GM23338 (cell line): ENCODE measurements at regions not wholly inside any gene's neighbourhood (a gene's known extent, or its start where the extent isn't known, plus 50 kb on each side); places are given as distances from the start of the nearest gene placed in this dataset.
A peak's percentile ranks its signal among the peaks of the same experiment; 100 is the strongest.

Source experiments
- ATAC-seq: fragments of 200-7000 bp; cut with Tn5 transposase; 3 replicates; pipeline ENCODE4 v1.9.1; 2020
- DNase-seq: peaks from one replicate; pipeline ENCODE4 v3.0.0-alpha.2; 2015; ENCODE audit warnings: low spot score
- H2AFZ ChIP-seq: fragments of 200-600 bp; sonication (generic); 2 replicates; pipeline ENCODE4 v1.8.0; 2016; ENCODE audit warnings: antibody characterized with exemption, mild to moderate bottlenecking, moderate library complexity
- H3F3A ChIP-seq: fragments of 200-600 bp; sonication (generic); replicated peaks from 2 replicates; pipeline ENCODE4 v1.8.0; 2017; ENCODE audit warnings: antibody characterized with exemption, mixed run types, low read depth
- H3K27ac ChIP-seq: fragments of 200-600 bp; sonication (generic); 2 replicates; pipeline ENCODE4 v1.6.1; 2016; ENCODE audit warnings: low read depth
- H3K27me3 ChIP-seq: fragments of 200-600 bp; sonication (generic); 2 replicates; pipeline ENCODE4 v1.8.0; 2016; ENCODE audit warnings: mild to moderate bottlenecking, mixed run types, moderate library complexity; ENCODE audit not compliant: insufficient read depth
- H3K36me3 ChIP-seq: fragments of 200-600 bp; sonication (generic); 2 replicates; pipeline ENCODE4 v1.8.0; 2016; ENCODE audit warnings: mild to moderate bottlenecking; ENCODE audit not compliant: insufficient read depth
- H3K4me1 ChIP-seq: fragments of 200-600 bp; sonication (generic); 2 replicates; pipeline ENCODE4 v1.8.0; 2016; ENCODE audit warnings: mild to moderate bottlenecking, moderate library complexity; ENCODE audit not compliant: insufficient read depth
- H3K4me2 ChIP-seq: fragments of 200-600 bp; sonication (generic); 2 replicates; pipeline ENCODE4 v1.7.1; 2017; ENCODE audit warnings: mixed run types
- H3K4me3 ChIP-seq: fragments of 200-600 bp; sonication (generic); 2 replicates; pipeline ENCODE4 v1.6.1; 2016; ENCODE audit warnings: mixed run types
- H3K79me2 ChIP-seq: fragments of 200-600 bp; sonication (generic); replicated peaks from 2 replicates; pipeline ENCODE4 v1.8.0; 2017; ENCODE audit warnings: mild to moderate bottlenecking; ENCODE audit not compliant: insufficient read depth
- H3K9me2 ChIP-seq: fragments of 200-600 bp; sonication (generic); 2 replicates; pipeline ENCODE4 v1.8.0; 2017; ENCODE audit not compliant: insufficient read depth
- H4K20me1 ChIP-seq: fragments of 200-600 bp; sonication (generic); replicated peaks from 2 replicates; pipeline ENCODE4 v1.8.0; 2017; ENCODE audit warnings: mild to moderate bottlenecking; ENCODE audit not compliant: insufficient read depth
- H3K27ac Mint-ChIP-seq: 2 replicates; pipeline ENCODE4 v1.8.0; 2020; ENCODE audit warnings: inconsistent platforms, mild to moderate bottlenecking, moderate library complexity, mixed read lengths
- H3K27me3 Mint-ChIP-seq: 3 replicates; pipeline ENCODE4 v1.8.0; 2022; ENCODE audit warnings: low read depth, mild to moderate bottlenecking, moderate library complexity, mixed read lengths, inconsistent platforms; ENCODE audit not compliant: insufficient read depth, poor library complexity
- H3K36me3 Mint-ChIP-seq: 3 replicates; pipeline ENCODE4 v1.8.0; 2021; ENCODE audit warnings: low read depth, mild to moderate bottlenecking, inconsistent platforms, moderate library complexity, mixed read lengths
- H3K4me1 Mint-ChIP-seq: 3 replicates; pipeline ENCODE4 v1.8.0; 2020; ENCODE audit warnings: mild to moderate bottlenecking, inconsistent platforms, mixed read lengths
- H3K4me3 Mint-ChIP-seq: 3 replicates; pipeline ENCODE4 v1.8.0; 2021; ENCODE audit warnings: moderate library complexity, mild to moderate bottlenecking, inconsistent platforms, mixed read lengths
- H3K9me3 Mint-ChIP-seq: 3 replicates; pipeline ENCODE4 v1.8.0; 2020; ENCODE audit warnings: moderate library complexity, mild to moderate bottlenecking, inconsistent platforms, mixed read lengths
- CREB1 ChIP-seq: fragments of 250-450 bp; sonication (Bioruptor Pico); IDR thresholded peaks from 2 replicates; pipeline ENCODE4 v1.5.0; 2020; ENCODE audit warnings: low read depth, mild to moderate bottlenecking, moderate library complexity
- CTCF ChIP-seq, 2 experiments: fragments of 200-600 bp in 1 of 2; sonication (generic) in 1 of 2; conservative IDR thresholded peaks; 2 replicates each; pipeline versions ENCODE4 v1.5.1 to v1.6.1; 2016 to 2017; ENCODE audit warnings: antibody characterized with exemption in 2 of 2, low read depth in 2 of 2, mild to moderate bottlenecking in 2 of 2, moderate library complexity in 1 of 2
- ETS1 ChIP-seq: IDR thresholded peaks from 2 replicates; pipeline ENCODE4 v1.6.1; 2016; ENCODE audit warnings: antibody characterized with exemption
- EZH2 ChIP-seq: fragments of 200-600 bp; sonication (generic); IDR thresholded peaks from one replicate; pipeline ENCODE4 v1.8.0; 2017; ENCODE audit warnings: antibody characterized with exemption, mild to moderate bottlenecking, low read depth; ENCODE audit not compliant: unreplicated experiment
- EZH2phosphoT487 ChIP-seq: fragments of 200-600 bp; sonication (generic); IDR thresholded peaks from one replicate; pipeline ENCODE4 v1.8.1; 2018; ENCODE audit warnings: antibody characterized with exemption; ENCODE audit not compliant: unreplicated experiment
- NANOG ChIP-seq: IDR thresholded peaks from 2 replicates; pipeline ENCODE4 v1.6.1; 2016; ENCODE audit warnings: antibody characterized with exemption, borderline replicate concordance
- POLR2AphosphoS5 ChIP-seq: IDR thresholded peaks from 2 replicates; pipeline ENCODE4 v1.6.1; 2016; ENCODE audit warnings: antibody characterized with exemption, low read depth
- STAT1 ChIP-seq: IDR thresholded peaks from one replicate; pipeline ENCODE4 v1.6.1; 2016; ENCODE audit warnings: antibody characterized with exemption; ENCODE audit not compliant: unreplicated experiment
- ZNF114 ChIP-seq: fragments of 250-450 bp; sonication (Bioruptor Pico); IDR thresholded peaks from 2 replicates; pipeline ENCODE4 v1.5.0; 2020; ENCODE audit warnings: mild to moderate bottlenecking, moderate library complexity
- ZNF331 ChIP-seq: fragments of 250-450 bp; sonication (Bioruptor Pico); IDR thresholded peaks from 2 replicates; pipeline ENCODE4 v1.5.0; 2020; ENCODE audit warnings: low read depth, mild to moderate bottlenecking, moderate library complexity

- Histone ChIP-seq H4K20me1 (no peaks in the 10 kb centered on the region), H3K9me2 (no peaks in the 10 kb centered on the region), H3K27me3 (no peaks in the 10 kb centered on the region), H3K27ac (no peak overlapping the region), H3K4me2 (no peak overlapping the region), H2AFZ (no peak overlapping the region), H3K4me1 (no peaks in the 10 kb centered on the region), H3K79me2 (no peaks in the 10 kb centered on the region), H3K36me3 (no peaks in the 10 kb centered on the region), H3F3A (no peaks in the 10 kb centered on the region), H3K4me3 (no peak overlapping the region)
- no peaks in the 10 kb centered on the region for H3K9me3 Mint-ChIP-seq
- H3K4me3 Mint-ChIP-seq: no peak overlapping the region
- no peak overlapping the region for H3K27ac Mint-ChIP-seq
- ATAC-seq (no peak), DNase-seq (peak; percentile 1)
- TF ChIP-seq NANOG: no peak
- TF ChIP-seq ETS1: no peak
- TF ChIP-seq ZNF331 (CRISPR knock-in tag): no peak
- TF ChIP-seq EZH2phosphoT487: no peak
- no peak for TF ChIP-seq EZH2
- TF ChIP-seq ZNF114 (CRISPR knock-in tag): no peak
- peak in 1 of 2 experiments; percentile 25; a peak in 2 of 4 replicates for TF ChIP-seq CTCF (conservative IDR thresholded peaks at IDR 0.05; ENCODE audit: low read depth in 2 of 2)
- no peak for TF ChIP-seq STAT1
- H3K4me1 Mint-ChIP-seq: no peaks in the 10 kb centered on the region
- H3K27me3 Mint-ChIP-seq: no peaks in the 10 kb centered on the region
- H3K36me3 Mint-ChIP-seq: no peaks in the 10 kb centered on the region
Observed at GRCh38 chr5:97877588-97877987, 694.5 kb upstream of the RIOK2 start.

- Mint-ChIP-seq H3K4me1 (no peaks in the 10 kb centered on the region), H3K36me3 (no peaks in the 10 kb centered on the region), H3K27ac (no peak overlapping the region), H3K4me3 (no peak overlapping the region), H3K27me3 (no peaks in the 10 kb centered on the region), H3K9me3 (peaks cover 5% of the 10 kb centered on the region; the same call in 1 of the 3 replicates)
- no peaks in the 10 kb centered on the region for H3K36me3 ChIP-seq
- no peak overlapping the region for H3K27ac ChIP-seq
- H3K4me1 ChIP-seq: no peaks in the 10 kb centered on the region
- H3K4me3 ChIP-seq: no peak overlapping the region
- no peaks in the 10 kb centered on the region for H3K27me3 ChIP-seq
- no peak for ATAC-seq
- TF ChIP-seq EZH2phosphoT487: no peak
- H3K4me2 ChIP-seq: no peak overlapping the region
- no peaks in the 10 kb centered on the region for H4K20me1 ChIP-seq
- H3K79me2 ChIP-seq: no peaks in the 10 kb centered on the region
- H3F3A ChIP-seq: no peaks in the 10 kb centered on the region
- DNase-seq: no peak
- no peak overlapping the region for H2AFZ ChIP-seq
- peaks cover 4% of the 10 kb centered on the region; the same call in 1 of the 2 replicates for H3K9me2 ChIP-seq
Observed at GRCh38 chr5:97888439-97888838, 705.4 kb upstream of the RIOK2 start.

GRCh38 chr5:97891971-97892370 is 708.9 kb upstream of the RIOK2 start:
- Histone ChIP-seq H4K20me1 (no peaks in the 10 kb centered on the region), H3K27ac (no peak overlapping the region), H2AFZ (no peak overlapping the region), H3F3A (no peaks in the 10 kb centered on the region), H3K4me2 (no peak overlapping the region), H3K27me3 (no peaks in the 10 kb centered on the region), H3K4me1 (no peaks in the 10 kb centered on the region), H3K79me2 (no peaks in the 10 kb centered on the region), H3K9me2 (peaks cover 4% of the 10 kb centered on the region; the same call in 1 of the 2 replicates), H3K36me3 (no peaks in the 10 kb centered on the region), H3K4me3 (no peak overlapping the region)
- Mint-ChIP-seq H3K4me1 (no peaks in the 10 kb centered on the region), H3K36me3 (no peaks in the 10 kb centered on the region), H3K4me3 (no peak overlapping the region), H3K27ac (no peak overlapping the region), H3K9me3 (peaks cover 5% of the 10 kb centered on the region; the same call in 1 of the 3 replicates), H3K27me3 (no peaks in the 10 kb centered on the region)
- ATAC-seq: no peak
- TF ChIP-seq NANOG (no peak), ZNF114 (CRISPR knock-in tag) (no peak), POLR2AphosphoS5 (no peak), CREB1 (no peak), ZNF331 (CRISPR knock-in tag) (no peak), EZH2phosphoT487 (no peak), ETS1 (no peak)
- no peak for DNase-seq
